ENCODE measurements at regions not wholly inside any gene's neighbourhood (a gene's known extent, or its start where the extent isn't known, plus 50 kb on each side); places are given as distances from the start of the nearest gene placed in this dataset.

- intact Hi-C loops (cut with micrococcal nuclease; ENCODE audit: unreplicated experiment), result no loop called here
- CTCF ChIA-PET, result interaction anchor here (0.6 kb wide), 1 partner anchor 298 kb away, joined by 4 read pairs; no protein-coding TSS in a partner anchor
- H3K27ac Mint-ChIP-seq (ENCODE audit: unreplicated experiment), result no peak overlapping the region
- H3K9me3 Mint-ChIP-seq (ENCODE audit: low read depth, unreplicated experiment), result no peaks in the 10 kb centered on the region
- no TSS peak for BruUV-seq (replicated peaks)
- no peaks in the 10 kb centered on the region for H3K4me1 Mint-ChIP-seq (ENCODE audit: low read depth, unreplicated experiment)
- no peak overlapping the region for H3K4me3 Mint-ChIP-seq (ENCODE audit: low read depth, unreplicated experiment)
- no peak for DNase-seq
- no peak for TF ChIP-seq CTCF (IDR thresholded peaks at IDR 0.05; ENCODE audit: unreplicated experiment)
- H3K36me3 Mint-ChIP-seq (ENCODE audit: insufficient read depth, unreplicated experiment), result no peaks in the 10 kb centered on the region
- H3K27me3 Mint-ChIP-seq (ENCODE audit: unreplicated experiment), result peaks cover 61% of the 10 kb centered on the region
These were observed 90.6 kb upstream of the USP24 start for GRCh38 chr1:55305735-55306134.

- CTCF ChIA-PET, result no interaction called here
- no peaks in the 10 kb centered on the region for H3K36me3 Mint-ChIP-seq (ENCODE audit: insufficient read depth, unreplicated experiment)
These were observed 89.1 kb upstream of the USP24 start for GRCh38 chr1:55304229-55304740.

GRCh38 chr1:55302972-55303371 is 87.8 kb upstream of the USP24 start:
- intact Hi-C loops (cut with micrococcal nuclease; ENCODE audit: unreplicated experiment), result no loop called here
- no peak overlapping the region for H3K4me3 Mint-ChIP-seq (ENCODE audit: low read depth, unreplicated experiment)
- H3K27me3 Mint-ChIP-seq (ENCODE audit: unreplicated experiment), result peaks cover 53% of the 10 kb centered on the region
- no peaks in the 10 kb centered on the region for H3K36me3 Mint-ChIP-seq (ENCODE audit: insufficient read depth, unreplicated experiment)
- no peak for DNase-seq
- CTCF ChIA-PET, result no interaction called here
- no peaks in the 10 kb centered on the region for H3K4me1 Mint-ChIP-seq (ENCODE audit: low read depth, unreplicated experiment)
- TF ChIP-seq CTCF (IDR thresholded peaks at IDR 0.05; ENCODE audit: unreplicated experiment), result no peak
- BruUV-seq (replicated peaks), result no TSS peak
- H3K27ac Mint-ChIP-seq (ENCODE audit: unreplicated experiment), result no peak overlapping the region
- peaks cover 2% of the 10 kb centered on the region for H3K9me3 Mint-ChIP-seq (ENCODE audit: low read depth, unreplicated experiment)

More at GRCh38 chr1:55304229-55304740, 89.1 kb upstream of the USP24 start:
- peaks cover 61% of the 10 kb centered on the region for H3K27me3 Mint-ChIP-seq (ENCODE audit: unreplicated experiment)
- intact Hi-C loops (cut with micrococcal nuclease; ENCODE audit: unreplicated experiment), result no loop called here
- no peak for TF ChIP-seq CTCF (IDR thresholded peaks at IDR 0.05; ENCODE audit: unreplicated experiment)
- no peak overlapping the region for H3K4me3 Mint-ChIP-seq (ENCODE audit: low read depth, unreplicated experiment)
- BruUV-seq (replicated peaks), result no TSS peak
- H3K9me3 Mint-ChIP-seq (ENCODE audit: low read depth, unreplicated experiment), result no peaks in the 10 kb centered on the region
- H3K4me1 Mint-ChIP-seq (ENCODE audit: low read depth, unreplicated experiment), result no peaks in the 10 kb centered on the region
- H3K27ac Mint-ChIP-seq (ENCODE audit: unreplicated experiment), result no peak overlapping the region
- DNase-seq, result no peak

- no TSS peak for BruUV-seq (replicated peaks)
- no peak for DNase-seq
- Mint-ChIP-seq H3K36me3 (ENCODE audit: insufficient read depth, unreplicated experiment) (no peaks in the 10 kb centered on the region), H3K4me1 (ENCODE audit: low read depth, unreplicated experiment) (no peaks in the 10 kb centered on the region), H3K27me3 (ENCODE audit: unreplicated experiment) (peaks cover 42% of the 10 kb centered on the region), H3K9me3 (ENCODE audit: low read depth, unreplicated experiment) (peaks cover 2% of the 10 kb centered on the region), H3K4me3 (ENCODE audit: low read depth, unreplicated experiment) (no peak overlapping the region), H3K27ac (ENCODE audit: unreplicated experiment) (no peak overlapping the region)
- no peak for TF ChIP-seq CTCF (IDR thresholded peaks at IDR 0.05; ENCODE audit: unreplicated experiment)
- CTCF ChIA-PET, result no interaction called here
- intact Hi-C loops (cut with micrococcal nuclease; ENCODE audit: unreplicated experiment), result no loop called here
These were observed 86.7 kb upstream of the USP24 start for GRCh38 chr1:55301912-55302311.

All from Calu3 (cell line).